Sigmoid colon (tissue), 3 donors: ENCODE measurements at regions not wholly inside any gene's neighbourhood (a gene's known extent, or its start where the extent isn't known, plus 50 kb on each side); places are given as distances from the start of the nearest gene placed in this dataset.

ENCODE experiments used
- POLR2A ChIP-seq, 2 donors: fragments of 450-650 bp; IDR thresholded peaks; one replicate each; pipeline ENCODE4 v1.6.1; 2016; ENCODE audit warnings: antibody characterized with exemption in 2 of 2, mild to moderate bottlenecking in 2 of 2, moderate library complexity in 2 of 2
- TF ChIP-seq, protein P1 (sequence below), 4 experiments: fragments of 450-650 bp in 3 of 4; fragments of 200-600 bp in 1 of 4; IDR thresholded peaks; one replicate each; pipeline ENCODE4 v1.5.1; 2016 to 2019; ENCODE audit warnings: antibody characterized with exemption in 4 of 4, mild to moderate bottlenecking in 3 of 4, moderate library complexity in 2 of 4

DNA sequence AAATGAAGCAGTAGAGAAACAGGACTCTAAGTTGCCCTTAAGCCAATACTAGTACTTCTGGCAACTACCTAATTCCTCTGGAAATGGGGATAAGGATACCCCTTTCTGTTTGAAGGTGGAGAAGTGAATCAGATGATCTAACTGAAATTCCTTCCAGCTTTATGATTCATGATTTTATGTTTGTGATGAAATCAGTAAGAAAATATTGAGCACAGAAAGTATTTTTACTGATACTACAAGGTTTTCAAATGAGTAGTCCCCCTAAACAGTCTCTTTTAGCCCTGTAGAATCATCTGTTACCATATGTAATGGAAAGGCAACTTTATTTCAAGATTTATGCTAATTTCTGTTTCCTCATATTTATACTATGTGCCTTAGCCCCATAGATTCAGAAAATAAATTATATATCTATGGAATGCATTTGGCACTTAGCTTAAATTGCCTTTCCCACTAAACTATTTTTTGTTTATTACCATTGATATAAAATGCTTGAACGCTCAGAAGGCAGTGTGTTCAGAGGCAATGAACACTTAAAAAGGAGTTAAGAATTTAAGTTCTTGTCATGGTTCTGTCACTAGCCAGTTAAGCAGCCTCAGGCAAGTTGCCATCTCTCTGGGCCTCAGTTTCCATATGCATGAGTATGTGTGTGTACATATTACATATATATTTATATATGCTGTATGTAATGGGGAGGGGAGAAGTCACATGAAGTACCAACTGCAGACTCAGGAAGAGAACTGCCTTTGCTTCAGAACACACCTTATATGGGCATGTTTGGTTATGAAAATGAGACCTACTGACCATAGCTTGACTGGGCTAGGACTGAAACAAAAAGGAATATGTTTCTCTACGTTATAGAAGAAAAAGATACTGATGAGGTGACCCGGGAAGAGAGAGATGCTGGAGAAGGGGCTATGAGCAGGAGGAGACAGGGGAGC is 97.7 kb downstream of the CDC42EP3 start:
- TF ChIP-seq, protein P1, sequence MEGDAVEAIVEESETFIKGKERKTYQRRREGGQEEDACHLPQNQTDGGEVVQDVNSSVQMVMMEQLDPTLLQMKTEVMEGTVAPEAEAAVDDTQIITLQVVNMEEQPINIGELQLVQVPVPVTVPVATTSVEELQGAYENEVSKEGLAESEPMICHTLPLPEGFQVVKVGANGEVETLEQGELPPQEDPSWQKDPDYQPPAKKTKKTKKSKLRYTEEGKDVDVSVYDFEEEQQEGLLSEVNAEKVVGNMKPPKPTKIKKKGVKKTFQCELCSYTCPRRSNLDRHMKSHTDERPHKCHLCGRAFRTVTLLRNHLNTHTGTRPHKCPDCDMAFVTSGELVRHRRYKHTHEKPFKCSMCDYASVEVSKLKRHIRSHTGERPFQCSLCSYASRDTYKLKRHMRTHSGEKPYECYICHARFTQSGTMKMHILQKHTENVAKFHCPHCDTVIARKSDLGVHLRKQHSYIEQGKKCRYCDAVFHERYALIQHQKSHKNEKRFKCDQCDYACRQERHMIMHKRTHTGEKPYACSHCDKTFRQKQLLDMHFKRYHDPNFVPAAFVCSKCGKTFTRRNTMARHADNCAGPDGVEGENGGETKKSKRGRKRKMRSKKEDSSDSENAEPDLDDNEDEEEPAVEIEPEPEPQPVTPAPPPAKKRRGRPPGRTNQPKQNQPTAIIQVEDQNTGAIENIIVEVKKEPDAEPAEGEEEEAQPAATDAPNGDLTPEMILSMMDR (IDR thresholded peaks at IDR 0.05), result no peak
- no peak for TF ChIP-seq POLR2A (IDR thresholded peaks at IDR 0.05)
